ENCODE measurements at regions not wholly inside any gene's neighbourhood (a gene's known extent, or its start where the extent isn't known, plus 50 kb on each side); places are given as distances from the start of the nearest gene placed in this dataset.
A peak's percentile ranks its signal among the peaks of the same experiment; 100 is the strongest.

DNA sequence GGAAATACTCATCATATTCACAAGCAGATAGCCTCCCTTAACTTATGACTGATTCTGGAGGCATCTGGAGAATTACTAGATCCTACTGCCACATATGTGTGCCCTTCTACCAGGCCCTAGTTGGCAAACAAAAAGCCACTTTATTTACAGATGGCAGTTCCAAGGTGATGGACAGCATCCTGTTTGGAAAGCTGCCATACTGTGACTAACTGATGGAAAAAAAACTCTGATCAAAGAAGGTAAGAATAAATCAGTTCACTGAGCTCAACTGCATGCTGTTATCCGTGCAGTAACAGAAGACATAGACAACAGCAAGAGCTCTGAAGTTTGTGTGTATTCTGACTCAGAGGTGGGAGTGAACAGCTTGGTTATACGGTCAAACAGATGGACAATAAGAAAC is 279.8 kb upstream of the POU5F2 start (continued):
- no peak for TF ChIP-seq SIN3A (IDR thresholded peaks at IDR 0.05; ENCODE audit: borderline replicate concordance, low read depth, low read length)
- TF ChIP-seq PCBP2 (optimal IDR thresholded peaks at IDR 0.05; ENCODE audit: low read depth, low read length, poor library complexity, severe bottlenecking), result no peak
- 0 out of 4 replicates have a peak, but pooled peaks of 1 of the 2 experiments have one; percentile 15 for TF ChIP-seq EP300 (IDR thresholded peaks at IDR 0.05; ENCODE audit: low read depth in 2 of 2, low read length in 2 of 2)
- TF ChIP-seq EP300 (CRISPR knock-in tag; IDR thresholded peaks at IDR 0.05; ENCODE audit: borderline replicate concordance), result no peak
- TF ChIP-seq FOSL2 (CRISPR knock-in tag; IDR thresholded peaks at IDR 0.05), result peak; percentile 70
- TF ChIP-seq, protein P1, sequence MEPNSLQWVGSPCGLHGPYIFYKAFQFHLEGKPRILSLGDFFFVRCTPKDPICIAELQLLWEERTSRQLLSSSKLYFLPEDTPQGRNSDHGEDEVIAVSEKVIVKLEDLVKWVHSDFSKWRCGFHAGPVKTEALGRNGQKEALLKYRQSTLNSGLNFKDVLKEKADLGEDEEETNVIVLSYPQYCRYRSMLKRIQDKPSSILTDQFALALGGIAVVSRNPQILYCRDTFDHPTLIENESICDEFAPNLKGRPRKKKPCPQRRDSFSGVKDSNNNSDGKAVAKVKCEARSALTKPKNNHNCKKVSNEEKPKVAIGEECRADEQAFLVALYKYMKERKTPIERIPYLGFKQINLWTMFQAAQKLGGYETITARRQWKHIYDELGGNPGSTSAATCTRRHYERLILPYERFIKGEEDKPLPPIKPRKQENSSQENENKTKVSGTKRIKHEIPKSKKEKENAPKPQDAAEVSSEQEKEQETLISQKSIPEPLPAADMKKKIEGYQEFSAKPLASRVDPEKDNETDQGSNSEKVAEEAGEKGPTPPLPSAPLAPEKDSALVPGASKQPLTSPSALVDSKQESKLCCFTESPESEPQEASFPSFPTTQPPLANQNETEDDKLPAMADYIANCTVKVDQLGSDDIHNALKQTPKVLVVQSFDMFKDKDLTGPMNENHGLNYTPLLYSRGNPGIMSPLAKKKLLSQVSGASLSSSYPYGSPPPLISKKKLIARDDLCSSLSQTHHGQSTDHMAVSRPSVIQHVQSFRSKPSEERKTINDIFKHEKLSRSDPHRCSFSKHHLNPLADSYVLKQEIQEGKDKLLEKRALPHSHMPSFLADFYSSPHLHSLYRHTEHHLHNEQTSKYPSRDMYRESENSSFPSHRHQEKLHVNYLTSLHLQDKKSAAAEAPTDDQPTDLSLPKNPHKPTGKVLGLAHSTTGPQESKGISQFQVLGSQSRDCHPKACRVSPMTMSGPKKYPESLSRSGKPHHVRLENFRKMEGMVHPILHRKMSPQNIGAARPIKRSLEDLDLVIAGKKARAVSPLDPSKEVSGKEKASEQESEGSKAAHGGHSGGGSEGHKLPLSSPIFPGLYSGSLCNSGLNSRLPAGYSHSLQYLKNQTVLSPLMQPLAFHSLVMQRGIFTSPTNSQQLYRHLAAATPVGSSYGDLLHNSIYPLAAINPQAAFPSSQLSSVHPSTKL (CRISPR knock-in tag; IDR thresholded peaks at IDR 0.05), result 0 out of 2 replicates have a peak, but pooled peaks have one; percentile 21
- TF ChIP-seq SP5 (CRISPR knock-in tag; IDR thresholded peaks at IDR 0.05; ENCODE audit: borderline replicate concordance, low read depth), result no peak
- TF ChIP-seq, protein P2, sequence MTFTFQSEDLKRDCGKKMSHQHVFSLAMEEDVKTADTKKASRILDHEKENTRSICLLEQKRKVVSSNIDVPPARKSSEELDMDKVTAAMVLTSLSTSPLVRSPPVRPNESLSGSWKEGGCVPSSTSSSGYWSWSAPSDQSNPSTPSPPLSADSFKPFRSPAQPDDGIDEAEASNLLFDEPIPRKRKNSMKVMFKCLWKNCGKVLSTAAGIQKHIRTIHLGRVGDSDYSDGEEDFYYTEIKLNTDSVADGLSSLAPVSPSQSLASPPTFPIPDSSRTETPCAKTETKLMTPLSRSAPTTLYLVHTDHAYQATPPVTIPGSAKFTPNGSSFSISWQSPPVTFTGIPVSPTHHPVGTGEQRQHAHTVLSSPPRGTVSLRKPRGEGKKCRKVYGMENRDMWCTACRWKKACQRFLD (CRISPR knock-in tag; IDR thresholded peaks at IDR 0.05; ENCODE audit: borderline replicate concordance), result no peak
- TF ChIP-seq ZNF772 (CRISPR knock-in tag; IDR thresholded peaks at IDR 0.05), result no peak
- no peak for TF ChIP-seq ARNT2 (CRISPR knock-in tag; IDR thresholded peaks at IDR 0.05; ENCODE audit: low read depth)
- TF ChIP-seq, protein P3, sequence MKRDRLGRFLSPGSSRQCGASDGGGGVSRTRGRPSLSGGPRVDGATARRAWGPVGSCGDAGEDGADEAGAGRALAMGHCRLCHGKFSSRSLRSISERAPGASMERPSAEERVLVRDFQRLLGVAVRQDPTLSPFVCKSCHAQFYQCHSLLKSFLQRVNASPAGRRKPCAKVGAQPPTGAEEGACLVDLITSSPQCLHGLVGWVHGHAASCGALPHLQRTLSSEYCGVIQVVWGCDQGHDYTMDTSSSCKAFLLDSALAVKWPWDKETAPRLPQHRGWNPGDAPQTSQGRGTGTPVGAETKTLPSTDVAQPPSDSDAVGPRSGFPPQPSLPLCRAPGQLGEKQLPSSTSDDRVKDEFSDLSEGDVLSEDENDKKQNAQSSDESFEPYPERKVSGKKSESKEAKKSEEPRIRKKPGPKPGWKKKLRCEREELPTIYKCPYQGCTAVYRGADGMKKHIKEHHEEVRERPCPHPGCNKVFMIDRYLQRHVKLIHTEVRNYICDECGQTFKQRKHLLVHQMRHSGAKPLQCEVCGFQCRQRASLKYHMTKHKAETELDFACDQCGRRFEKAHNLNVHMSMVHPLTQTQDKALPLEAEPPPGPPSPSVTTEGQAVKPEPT (CRISPR knock-in tag; IDR thresholded peaks at IDR 0.05; ENCODE audit: low read depth), result no peak
- TF ChIP-seq, protein P4, sequence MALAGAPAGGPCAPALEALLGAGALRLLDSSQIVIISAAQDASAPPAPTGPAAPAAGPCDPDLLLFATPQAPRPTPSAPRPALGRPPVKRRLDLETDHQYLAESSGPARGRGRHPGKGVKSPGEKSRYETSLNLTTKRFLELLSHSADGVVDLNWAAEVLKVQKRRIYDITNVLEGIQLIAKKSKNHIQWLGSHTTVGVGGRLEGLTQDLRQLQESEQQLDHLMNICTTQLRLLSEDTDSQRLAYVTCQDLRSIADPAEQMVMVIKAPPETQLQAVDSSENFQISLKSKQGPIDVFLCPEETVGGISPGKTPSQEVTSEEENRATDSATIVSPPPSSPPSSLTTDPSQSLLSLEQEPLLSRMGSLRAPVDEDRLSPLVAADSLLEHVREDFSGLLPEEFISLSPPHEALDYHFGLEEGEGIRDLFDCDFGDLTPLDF (CRISPR knock-in tag; IDR thresholded peaks at IDR 0.05), result no peak
- TF ChIP-seq, protein P5, sequence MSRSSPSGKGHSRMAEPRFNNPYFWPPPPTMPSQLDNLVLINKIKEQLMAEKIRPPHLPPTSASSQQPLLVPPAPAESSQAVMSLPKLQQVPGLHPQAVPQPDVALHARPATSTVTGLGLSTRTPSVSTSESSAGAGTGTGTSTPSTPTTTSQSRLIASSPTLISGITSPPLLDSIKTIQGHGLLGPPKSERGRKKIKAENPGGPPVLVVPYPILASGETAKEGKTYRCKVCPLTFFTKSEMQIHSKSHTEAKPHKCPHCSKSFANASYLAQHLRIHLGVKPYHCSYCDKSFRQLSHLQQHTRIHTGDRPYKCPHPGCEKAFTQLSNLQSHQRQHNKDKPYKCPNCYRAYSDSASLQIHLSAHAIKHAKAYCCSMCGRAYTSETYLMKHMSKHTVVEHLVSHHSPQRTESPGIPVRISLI (CRISPR knock-in tag; IDR thresholded peaks at IDR 0.05; ENCODE audit: borderline replicate concordance), result peak; percentile 26; the same call in 1 of the 2 replicates
- TF ChIP-seq, protein P6, sequence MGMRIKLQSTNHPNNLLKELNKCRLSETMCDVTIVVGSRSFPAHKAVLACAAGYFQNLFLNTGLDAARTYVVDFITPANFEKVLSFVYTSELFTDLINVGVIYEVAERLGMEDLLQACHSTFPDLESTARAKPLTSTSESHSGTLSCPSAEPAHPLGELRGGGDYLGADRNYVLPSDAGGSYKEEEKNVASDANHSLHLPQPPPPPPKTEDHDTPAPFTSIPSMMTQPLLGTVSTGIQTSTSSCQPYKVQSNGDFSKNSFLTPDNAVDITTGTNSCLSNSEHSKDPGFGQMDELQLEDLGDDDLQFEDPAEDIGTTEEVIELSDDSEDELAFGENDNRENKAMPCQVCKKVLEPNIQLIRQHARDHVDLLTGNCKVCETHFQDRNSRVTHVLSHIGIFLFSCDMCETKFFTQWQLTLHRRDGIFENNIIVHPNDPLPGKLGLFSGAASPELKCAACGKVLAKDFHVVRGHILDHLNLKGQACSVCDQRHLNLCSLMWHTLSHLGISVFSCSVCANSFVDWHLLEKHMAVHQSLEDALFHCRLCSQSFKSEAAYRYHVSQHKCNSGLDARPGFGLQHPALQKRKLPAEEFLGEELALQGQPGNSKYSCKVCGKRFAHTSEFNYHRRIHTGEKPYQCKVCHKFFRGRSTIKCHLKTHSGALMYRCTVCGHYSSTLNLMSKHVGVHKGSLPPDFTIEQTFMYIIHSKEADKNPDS (CRISPR knock-in tag; IDR thresholded peaks at IDR 0.05), result no peak
- TF ChIP-seq MATR3 (CRISPR knock-in tag; IDR thresholded peaks at IDR 0.05), result no peak
- TF ChIP-seq, protein P7, sequence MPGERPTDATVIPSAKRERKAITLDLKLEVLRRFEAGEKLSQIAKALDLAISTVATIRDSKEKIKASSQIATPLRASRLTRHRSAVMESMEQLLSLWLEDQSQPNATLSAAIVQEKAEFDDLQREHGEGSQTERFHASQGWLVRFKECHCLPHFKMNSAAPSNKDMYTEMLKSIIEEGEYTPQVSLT (CRISPR knock-in tag; IDR thresholded peaks at IDR 0.05; ENCODE audit: borderline replicate concordance, low read depth), result no peak
- no peak for TF ChIP-seq ZNF263 (CRISPR knock-in tag; IDR thresholded peaks at IDR 0.05)
- peak; percentile 38; the same call in 1 of the 2 replicates for TF ChIP-seq TCF7 (IDR thresholded peaks at IDR 0.05; ENCODE audit: low read depth)

Data from HepG2 (cell line).